GM18519 (cell line): ENCODE measurements at regions not wholly inside any gene's neighbourhood (a gene's known extent, or its start where the extent isn't known, plus 50 kb on each side); places are given as distances from the start of the nearest gene placed in this dataset.

ENCODE experiments used
- ATAC-seq: cut with Tn5 transposase; IDR thresholded peaks from one replicate; pipeline ENCODE4 v1.9.1; 2021; ENCODE audit warnings: mild to moderate bottlenecking, moderate library complexity; ENCODE audit not compliant: unreplicated experiment, low FRiP score

- ATAC-seq, result no peak
Observed at GRCh38 chr3:162489853-162490252, 993.2 kb downstream of the OTOL1 start.

- no peak for ATAC-seq
Observed at GRCh38 chr3:162491952-162492351, 995.3 kb downstream of the OTOL1 start.

GRCh38 chr3:162492446-162493081 lies 996.0 kb downstream of the OTOL1 start:
- ATAC-seq, result no peak

- ATAC-seq, result no peak
Observed at GRCh38 chr3:162498626-162499025, 1002.0 kb downstream of the OTOL1 start.

- ATAC-seq, result no peak
Observed at GRCh38 chr3:162507397-162507796, 1010.8 kb downstream of the OTOL1 start.

- no peak for ATAC-seq
Observed at GRCh38 chr3:162512488-162512887, 1015.9 kb downstream of the OTOL1 start.

GRCh38 chr3:162517110-162517509 lies 1020.5 kb downstream of the OTOL1 start:
- ATAC-seq, result no peak

GRCh38 chr3:162521669-162522068 lies 1025.1 kb downstream of the OTOL1 start:
- ATAC-seq, result no peak

GRCh38 chr3:162525066-162525742 lies 1028.6 kb downstream of the OTOL1 start:
- no peak for ATAC-seq

- ATAC-seq, result no peak
Observed at GRCh38 chr3:162525771-162526170, 1029.2 kb downstream of the OTOL1 start.

- no peak for ATAC-seq
Observed at GRCh38 chr3:162534431-162534830, 1037.8 kb downstream of the OTOL1 start.

GRCh38 chr3:162538491-162538890 lies 1041.9 kb downstream of the OTOL1 start:
- ATAC-seq, result no peak

GRCh38 chr3:162538906-162539305 lies 1042.3 kb downstream of the OTOL1 start:
- no peak for ATAC-seq

GRCh38 chr3:162540421-162540820 lies 1043.8 kb downstream of the OTOL1 start:
- ATAC-seq, result no peak

GRCh38 chr3:162541923-162542322 lies 1045.3 kb downstream of the OTOL1 start:
- ATAC-seq, result no peak

GRCh38 chr3:162544246-162544645 lies 1047.6 kb downstream of the OTOL1 start:
- no peak for ATAC-seq

GRCh38 chr3:162546910-162547309 lies 1050.3 kb downstream of the OTOL1 start:
- no peak for ATAC-seq

- ATAC-seq, result no peak
Observed at GRCh38 chr3:162547321-162547720, 1050.7 kb downstream of the OTOL1 start.

GRCh38 chr3:162555761-162556160 lies 1059.2 kb downstream of the OTOL1 start:
- no peak for ATAC-seq

- no peak for ATAC-seq
Observed at GRCh38 chr3:162558016-162558415, 1061.4 kb downstream of the OTOL1 start.

GRCh38 chr3:162568706-162569105 lies 1072.1 kb downstream of the OTOL1 start:
- ATAC-seq, result no peak

GRCh38 chr3:162569314-162569713 lies 1072.7 kb downstream of the OTOL1 start:
- ATAC-seq, result no peak
